Epithelial cell of proximal tubule (primary cell): ENCODE measurements at regions not wholly inside any gene's neighbourhood (a gene's known extent, or its start where the extent isn't known, plus 50 kb on each side); places are given as distances from the start of the nearest gene placed in this dataset.

Experiments
- DNase-seq: peaks from one replicate; pipeline ENCODE4 v3.0.0-alpha.2; 2011; ENCODE audit warnings: low read depth
- H3K4me3 ChIP-seq: 2 replicates; pipeline ENCODE4 v1.5.1; 2011; ENCODE audit warnings: low read depth, mild to moderate bottlenecking, low read length
- CTCF ChIP-seq: conservative IDR thresholded peaks from 2 replicates; pipeline ENCODE4 v1.5.1; 2012; ENCODE audit warnings: low read depth, mild to moderate bottlenecking, low read length

GRCh38 chr1:2916153-2916552 is 105.1 kb upstream of the ACTRT2 start:
- no peak for TF ChIP-seq CTCF
- H3K4me3 ChIP-seq, result no peak overlapping the region
- no peak for DNase-seq

- no peak for TF ChIP-seq CTCF
- no peak overlapping the region for H3K4me3 ChIP-seq
- DNase-seq, result no peak
Observed at GRCh38 chr1:2916706-2917105, 104.6 kb upstream of the ACTRT2 start.

GRCh38 chr1:2917284-2917683 is 104.0 kb upstream of the ACTRT2 start:
- TF ChIP-seq CTCF, result no peak
- DNase-seq, result no peak
- H3K4me3 ChIP-seq, result no peak overlapping the region

- no peak for TF ChIP-seq CTCF
- no peak overlapping the region for H3K4me3 ChIP-seq
- DNase-seq, result no peak
Observed at GRCh38 chr1:2918441-2918840, 102.8 kb upstream of the ACTRT2 start.

GRCh38 chr1:2919841-2920240 is 101.4 kb upstream of the ACTRT2 start:
- H3K4me3 ChIP-seq, result no peak overlapping the region
- TF ChIP-seq CTCF, result no peak
- no peak for DNase-seq

- TF ChIP-seq CTCF, result no peak
- no peak overlapping the region for H3K4me3 ChIP-seq
- no peak for DNase-seq
Observed at GRCh38 chr1:2920421-2921015, 100.7 kb upstream of the ACTRT2 start.

GRCh38 chr1:2921970-2922686 is 99.1 kb upstream of the ACTRT2 start:
- DNase-seq, result no peak

More at GRCh38 chr1:2921970-2922686, 99.1 kb upstream of the ACTRT2 start:
- peak; percentile 50 for TF ChIP-seq CTCF
- no peak overlapping the region for H3K4me3 ChIP-seq
